SU-DHL-6 (cell line): ENCODE measurements at regions not wholly inside any gene's neighbourhood (a gene's known extent, or its start where the extent isn't known, plus 50 kb on each side); places are given as distances from the start of the nearest gene placed in this dataset.

ENCODE experiments used
- CTCF ChIP-seq: fragments of 200-600 bp; sonication (generic); IDR thresholded peaks from one replicate; pipeline ENCODE4 v1.5.1; 2017; ENCODE audit warnings: antibody characterized with exemption, mild to moderate bottlenecking, low read length, moderate library complexity; ENCODE audit not compliant: insufficient read depth, poor library complexity, severe bottlenecking
- EZH2phosphoT487 ChIP-seq: fragments of 200-600 bp; sonication (generic), shearing (Covaris generic); conservative IDR thresholded peaks from 2 replicates; pipeline ENCODE4 v1.6.1; 2018; ENCODE audit warnings: mild to moderate bottlenecking, antibody characterized with exemption, low read length, moderate library complexity, mixed read lengths

- TF ChIP-seq CTCF (no peak), EZH2phosphoT487 (no peak)
Measured at GRCh38 chr10:91061608-91062007, 140.7 kb upstream of the ANKRD1 start.
